ENCODE measurements at regions not wholly inside any gene's neighbourhood (a gene's known extent, or its start where the extent isn't known, plus 50 kb on each side); places are given as distances from the start of the nearest gene placed in this dataset.

GRCh38 chr22:45098056-45098455, 65.7 kb upstream of the NUP50 start:
- intact Hi-C loops (cut with micrococcal nuclease) = no loop called here
- no peak overlapping the region for H3K4me3 Mint-ChIP-seq (ENCODE audit: unreplicated experiment)
- TF ChIP-seq CTCF (IDR thresholded peaks at IDR 0.05; ENCODE audit: unreplicated experiment) = no peak
- POLR2A ChIA-PET = interaction anchor here (0.7 kb wide), 1 partner anchor 69 kb away, joined by 3 read pairs; no protein-coding TSS in a partner anchor
- BruUV-seq (replicated peaks) = no TSS peak
- no peak for DNase-seq (ENCODE audit: unreplicated experiment)
- peaks cover 38% of the 10 kb centered on the region for H3K27me3 Mint-ChIP-seq (ENCODE audit: insufficient read depth, unreplicated experiment)
- H3K9me3 Mint-ChIP-seq (ENCODE audit: unreplicated experiment) = no peaks in the 10 kb centered on the region
- H3K36me3 Mint-ChIP-seq (ENCODE audit: insufficient read depth, unreplicated experiment) = no peaks in the 10 kb centered on the region
- peaks cover 11% of the 10 kb centered on the region for H3K4me1 Mint-ChIP-seq (ENCODE audit: insufficient read depth, unreplicated experiment)
- CTCF ChIA-PET = no interaction called here
- H3K27ac Mint-ChIP-seq (ENCODE audit: low read depth, unreplicated experiment) = no peak overlapping the region

- H3K4me3 Mint-ChIP-seq (ENCODE audit: unreplicated experiment) = no peak overlapping the region
- ChIA-PET CTCF (interaction anchor here (0.6 to 1.3 kb wide), 5 partner anchors 69 to 651 kb away, joined by 3 to 4 read pairs (median 3); no protein-coding TSS in a partner anchor), POLR2A (interaction anchor here (0.7 kb wide), 1 partner anchor 62 kb away, joined by 3 read pairs; no protein-coding TSS in a partner anchor)
- no peak for TF ChIP-seq CTCF (IDR thresholded peaks at IDR 0.05; ENCODE audit: unreplicated experiment)
- no peak for DNase-seq (ENCODE audit: unreplicated experiment)
- H3K4me1 Mint-ChIP-seq (ENCODE audit: insufficient read depth, unreplicated experiment) = peaks cover 6% of the 10 kb centered on the region
- peaks cover 31% of the 10 kb centered on the region for H3K27me3 Mint-ChIP-seq (ENCODE audit: insufficient read depth, unreplicated experiment)
- BruUV-seq (replicated peaks) = no TSS peak
- intact Hi-C loops (cut with micrococcal nuclease) = loop anchor here (5.0 kb wide), 2 partner anchors 147 to 452 kb away; no protein-coding TSS in a partner anchor
- no peaks in the 10 kb centered on the region for H3K9me3 Mint-ChIP-seq (ENCODE audit: unreplicated experiment)
- no peak overlapping the region for H3K27ac Mint-ChIP-seq (ENCODE audit: low read depth, unreplicated experiment)
- H3K36me3 Mint-ChIP-seq (ENCODE audit: insufficient read depth, unreplicated experiment) = no peaks in the 10 kb centered on the region
Observed at GRCh38 chr22:45099961-45100360, 63.8 kb upstream of the NUP50 start.

GRCh38 chr22:45101515-45102227, 62.1 kb upstream of the NUP50 start:
- Mint-ChIP-seq H3K4me3 (ENCODE audit: unreplicated experiment) (no peak overlapping the region), H3K9me3 (ENCODE audit: unreplicated experiment) (no peaks in the 10 kb centered on the region), H3K27ac (ENCODE audit: low read depth, unreplicated experiment) (no peak overlapping the region), H3K27me3 (ENCODE audit: insufficient read depth, unreplicated experiment) (peaks cover 16% of the 10 kb centered on the region), H3K36me3 (ENCODE audit: insufficient read depth, unreplicated experiment) (no peaks in the 10 kb centered on the region), H3K4me1 (ENCODE audit: insufficient read depth, unreplicated experiment) (peaks cover 10% of the 10 kb centered on the region)
- peak; percentile 83 for DNase-seq (ENCODE audit: unreplicated experiment)
- ChIA-PET CTCF (interaction anchor here (0.6 to 1.7 kb wide), 13 partner anchors 11 to 408 kb away, joined by 3 to 7 read pairs (median 3); no protein-coding TSS in a partner anchor), POLR2A (interaction anchor here (1.0 to 1.1 kb wide), 2 partner anchors 45 to 62 kb away, joined by 3 read pairs; partner anchors contain the start of gene NUP50)
- intact Hi-C loops (cut with micrococcal nuclease) = loop anchor here (1.0 to 5.0 kb wide), 3 partner anchors 146 to 451 kb away; no protein-coding TSS in a partner anchor
- peak; percentile 51 for TF ChIP-seq CTCF (IDR thresholded peaks at IDR 0.05; ENCODE audit: unreplicated experiment)
- no TSS peak for BruUV-seq (replicated peaks)

- BruUV-seq (replicated peaks) = no TSS peak
- Mint-ChIP-seq H3K4me3 (ENCODE audit: unreplicated experiment) (no peak overlapping the region), H3K27me3 (ENCODE audit: insufficient read depth, unreplicated experiment) (peaks cover 14% of the 10 kb centered on the region), H3K4me1 (ENCODE audit: insufficient read depth, unreplicated experiment) (peaks cover 10% of the 10 kb centered on the region), H3K27ac (ENCODE audit: low read depth, unreplicated experiment) (no peak overlapping the region), H3K9me3 (ENCODE audit: unreplicated experiment) (no peaks in the 10 kb centered on the region), H3K36me3 (ENCODE audit: insufficient read depth, unreplicated experiment) (no peaks in the 10 kb centered on the region)
- intact Hi-C loops (cut with micrococcal nuclease) = loop anchor here (1.0 to 5.0 kb wide), 3 partner anchors 144 to 449 kb away; no protein-coding TSS in a partner anchor
- ChIA-PET CTCF (interaction anchor here (0.5 to 1.6 kb wide), 5 partner anchors 62 to 142 kb away, joined by 3 to 4 read pairs (median 3); no protein-coding TSS in a partner anchor), POLR2A (interaction anchor here (0.7 to 1.0 kb wide), 2 partner anchors 57 to 63 kb away, joined by 3 to 5 read pairs; no protein-coding TSS in a partner anchor)
- no peak for TF ChIP-seq CTCF (IDR thresholded peaks at IDR 0.05; ENCODE audit: unreplicated experiment)
- no peak for DNase-seq (ENCODE audit: unreplicated experiment)
Observed at GRCh38 chr22:45102896-45103420, 60.8 kb upstream of the NUP50 start.
